Mammary epithelial cell (primary cell): ENCODE measurements at regions not wholly inside any gene's neighbourhood (a gene's known extent, or its start where the extent isn't known, plus 50 kb on each side); places are given as distances from the start of the nearest gene placed in this dataset.

Experiments used
- EZH2 ChIP-seq: IDR thresholded peaks from 2 replicates; pipeline ENCODE4 v1.6.1; 2012; ENCODE audit warnings: low read length, inconsistent platforms, borderline replicate concordance
- TF ChIP-seq, protein P1 (sequence below), 2 donors: IDR thresholded peaks in 1 of 2; conservative IDR thresholded peaks in 1 of 2; 2 replicates each; pipeline ENCODE4 v1.5.1; 2011 to 2012; ENCODE audit warnings: inconsistent platforms in 2 of 2, low read length in 2 of 2, mild to moderate bottlenecking in 2 of 2, control low read depth in 1 of 2, low read depth in 1 of 2; ENCODE audit not compliant: insufficient read depth in 1 of 2; ENCODE audit errors: extremely low read depth in 1 of 2

GRCh38 chr2:146385031-146385430 is 1459.8 kb upstream of the ACVR2A start:
- TF ChIP-seq, protein P1, sequence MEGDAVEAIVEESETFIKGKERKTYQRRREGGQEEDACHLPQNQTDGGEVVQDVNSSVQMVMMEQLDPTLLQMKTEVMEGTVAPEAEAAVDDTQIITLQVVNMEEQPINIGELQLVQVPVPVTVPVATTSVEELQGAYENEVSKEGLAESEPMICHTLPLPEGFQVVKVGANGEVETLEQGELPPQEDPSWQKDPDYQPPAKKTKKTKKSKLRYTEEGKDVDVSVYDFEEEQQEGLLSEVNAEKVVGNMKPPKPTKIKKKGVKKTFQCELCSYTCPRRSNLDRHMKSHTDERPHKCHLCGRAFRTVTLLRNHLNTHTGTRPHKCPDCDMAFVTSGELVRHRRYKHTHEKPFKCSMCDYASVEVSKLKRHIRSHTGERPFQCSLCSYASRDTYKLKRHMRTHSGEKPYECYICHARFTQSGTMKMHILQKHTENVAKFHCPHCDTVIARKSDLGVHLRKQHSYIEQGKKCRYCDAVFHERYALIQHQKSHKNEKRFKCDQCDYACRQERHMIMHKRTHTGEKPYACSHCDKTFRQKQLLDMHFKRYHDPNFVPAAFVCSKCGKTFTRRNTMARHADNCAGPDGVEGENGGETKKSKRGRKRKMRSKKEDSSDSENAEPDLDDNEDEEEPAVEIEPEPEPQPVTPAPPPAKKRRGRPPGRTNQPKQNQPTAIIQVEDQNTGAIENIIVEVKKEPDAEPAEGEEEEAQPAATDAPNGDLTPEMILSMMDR (conservative IDR thresholded peaks at IDR 0.05 in 1 of 2, IDR thresholded peaks at IDR 0.05 in 1 of 2; ENCODE audit: extremely low read depth in 1 of 2, insufficient read depth in 1 of 2, low read depth in 1 of 2, low read length in 2 of 2): no peak
- no peak for TF ChIP-seq EZH2
